GM23338 (cell line): ENCODE measurements at regions not wholly inside any gene's neighbourhood (a gene's known extent, or its start where the extent isn't known, plus 50 kb on each side); places are given as distances from the start of the nearest gene placed in this dataset.

Experiments
- ATAC-seq: fragments of 200-7000 bp; cut with Tn5 transposase; 3 replicates; pipeline ENCODE4 v1.9.1; 2020
- DNase-seq: peaks from one replicate; pipeline ENCODE4 v3.0.0-alpha.2; 2015; ENCODE audit warnings: low spot score
- H2AFZ ChIP-seq: fragments of 200-600 bp; sonication (generic); 2 replicates; pipeline ENCODE4 v1.8.0; 2016; ENCODE audit warnings: antibody characterized with exemption, mild to moderate bottlenecking, moderate library complexity
- H3F3A ChIP-seq: fragments of 200-600 bp; sonication (generic); replicated peaks from 2 replicates; pipeline ENCODE4 v1.8.0; 2017; ENCODE audit warnings: antibody characterized with exemption, mixed run types, low read depth
- H3K27ac ChIP-seq: fragments of 200-600 bp; sonication (generic); 2 replicates; pipeline ENCODE4 v1.6.1; 2016; ENCODE audit warnings: low read depth
- H3K27me3 ChIP-seq: fragments of 200-600 bp; sonication (generic); 2 replicates; pipeline ENCODE4 v1.8.0; 2016; ENCODE audit warnings: mild to moderate bottlenecking, mixed run types, moderate library complexity; ENCODE audit not compliant: insufficient read depth
- H3K36me3 ChIP-seq: fragments of 200-600 bp; sonication (generic); 2 replicates; pipeline ENCODE4 v1.8.0; 2016; ENCODE audit warnings: mild to moderate bottlenecking; ENCODE audit not compliant: insufficient read depth
- H3K4me1 ChIP-seq: fragments of 200-600 bp; sonication (generic); 2 replicates; pipeline ENCODE4 v1.8.0; 2016; ENCODE audit warnings: mild to moderate bottlenecking, moderate library complexity; ENCODE audit not compliant: insufficient read depth
- H3K4me2 ChIP-seq: fragments of 200-600 bp; sonication (generic); 2 replicates; pipeline ENCODE4 v1.7.1; 2017; ENCODE audit warnings: mixed run types
- H3K4me3 ChIP-seq: fragments of 200-600 bp; sonication (generic); 2 replicates; pipeline ENCODE4 v1.6.1; 2016; ENCODE audit warnings: mixed run types
- H3K79me2 ChIP-seq: fragments of 200-600 bp; sonication (generic); replicated peaks from 2 replicates; pipeline ENCODE4 v1.8.0; 2017; ENCODE audit warnings: mild to moderate bottlenecking; ENCODE audit not compliant: insufficient read depth
- H3K9me2 ChIP-seq: fragments of 200-600 bp; sonication (generic); 2 replicates; pipeline ENCODE4 v1.8.0; 2017; ENCODE audit not compliant: insufficient read depth
- H4K20me1 ChIP-seq: fragments of 200-600 bp; sonication (generic); replicated peaks from 2 replicates; pipeline ENCODE4 v1.8.0; 2017; ENCODE audit warnings: mild to moderate bottlenecking; ENCODE audit not compliant: insufficient read depth
- H3K27ac Mint-ChIP-seq: 2 replicates; pipeline ENCODE4 v1.8.0; 2020; ENCODE audit warnings: inconsistent platforms, mild to moderate bottlenecking, moderate library complexity, mixed read lengths
- H3K27me3 Mint-ChIP-seq: 3 replicates; pipeline ENCODE4 v1.8.0; 2022; ENCODE audit warnings: low read depth, mild to moderate bottlenecking, moderate library complexity, mixed read lengths, inconsistent platforms; ENCODE audit not compliant: insufficient read depth, poor library complexity
- H3K36me3 Mint-ChIP-seq: 3 replicates; pipeline ENCODE4 v1.8.0; 2021; ENCODE audit warnings: low read depth, mild to moderate bottlenecking, inconsistent platforms, moderate library complexity, mixed read lengths
- H3K4me1 Mint-ChIP-seq: 3 replicates; pipeline ENCODE4 v1.8.0; 2020; ENCODE audit warnings: mild to moderate bottlenecking, inconsistent platforms, mixed read lengths
- H3K4me3 Mint-ChIP-seq: 3 replicates; pipeline ENCODE4 v1.8.0; 2021; ENCODE audit warnings: moderate library complexity, mild to moderate bottlenecking, inconsistent platforms, mixed read lengths
- H3K9me3 Mint-ChIP-seq: 3 replicates; pipeline ENCODE4 v1.8.0; 2020; ENCODE audit warnings: moderate library complexity, mild to moderate bottlenecking, inconsistent platforms, mixed read lengths
- CREB1 ChIP-seq: fragments of 250-450 bp; sonication (Bioruptor Pico); IDR thresholded peaks from 2 replicates; pipeline ENCODE4 v1.5.0; 2020; ENCODE audit warnings: low read depth, mild to moderate bottlenecking, moderate library complexity
- EZH2phosphoT487 ChIP-seq: fragments of 200-600 bp; sonication (generic); IDR thresholded peaks from one replicate; pipeline ENCODE4 v1.8.1; 2018; ENCODE audit warnings: antibody characterized with exemption; ENCODE audit not compliant: unreplicated experiment
- NANOG ChIP-seq: IDR thresholded peaks from 2 replicates; pipeline ENCODE4 v1.6.1; 2016; ENCODE audit warnings: antibody characterized with exemption, borderline replicate concordance
- POLR2AphosphoS5 ChIP-seq: IDR thresholded peaks from 2 replicates; pipeline ENCODE4 v1.6.1; 2016; ENCODE audit warnings: antibody characterized with exemption, low read depth
- ZNF114 ChIP-seq: fragments of 250-450 bp; sonication (Bioruptor Pico); IDR thresholded peaks from 2 replicates; pipeline ENCODE4 v1.5.0; 2020; ENCODE audit warnings: mild to moderate bottlenecking, moderate library complexity
- TF ChIP-seq, protein P1 (sequence below): IDR thresholded peaks from one replicate; pipeline ENCODE4 v1.6.1; 2018; ENCODE audit warnings: antibody characterized with exemption; ENCODE audit not compliant: unreplicated experiment
- TF ChIP-seq, protein P2 (sequence below): fragments of 250-450 bp; sonication (Bioruptor Pico); IDR thresholded peaks from 2 replicates; pipeline ENCODE4 v1.5.0; 2020; ENCODE audit warnings: mild to moderate bottlenecking, moderate library complexity
- TF ChIP-seq, protein P3 (sequence below): IDR thresholded peaks from 2 replicates; pipeline ENCODE4 v1.6.1; 2016; ENCODE audit warnings: antibody characterized with exemption

- TF ChIP-seq, protein P1, sequence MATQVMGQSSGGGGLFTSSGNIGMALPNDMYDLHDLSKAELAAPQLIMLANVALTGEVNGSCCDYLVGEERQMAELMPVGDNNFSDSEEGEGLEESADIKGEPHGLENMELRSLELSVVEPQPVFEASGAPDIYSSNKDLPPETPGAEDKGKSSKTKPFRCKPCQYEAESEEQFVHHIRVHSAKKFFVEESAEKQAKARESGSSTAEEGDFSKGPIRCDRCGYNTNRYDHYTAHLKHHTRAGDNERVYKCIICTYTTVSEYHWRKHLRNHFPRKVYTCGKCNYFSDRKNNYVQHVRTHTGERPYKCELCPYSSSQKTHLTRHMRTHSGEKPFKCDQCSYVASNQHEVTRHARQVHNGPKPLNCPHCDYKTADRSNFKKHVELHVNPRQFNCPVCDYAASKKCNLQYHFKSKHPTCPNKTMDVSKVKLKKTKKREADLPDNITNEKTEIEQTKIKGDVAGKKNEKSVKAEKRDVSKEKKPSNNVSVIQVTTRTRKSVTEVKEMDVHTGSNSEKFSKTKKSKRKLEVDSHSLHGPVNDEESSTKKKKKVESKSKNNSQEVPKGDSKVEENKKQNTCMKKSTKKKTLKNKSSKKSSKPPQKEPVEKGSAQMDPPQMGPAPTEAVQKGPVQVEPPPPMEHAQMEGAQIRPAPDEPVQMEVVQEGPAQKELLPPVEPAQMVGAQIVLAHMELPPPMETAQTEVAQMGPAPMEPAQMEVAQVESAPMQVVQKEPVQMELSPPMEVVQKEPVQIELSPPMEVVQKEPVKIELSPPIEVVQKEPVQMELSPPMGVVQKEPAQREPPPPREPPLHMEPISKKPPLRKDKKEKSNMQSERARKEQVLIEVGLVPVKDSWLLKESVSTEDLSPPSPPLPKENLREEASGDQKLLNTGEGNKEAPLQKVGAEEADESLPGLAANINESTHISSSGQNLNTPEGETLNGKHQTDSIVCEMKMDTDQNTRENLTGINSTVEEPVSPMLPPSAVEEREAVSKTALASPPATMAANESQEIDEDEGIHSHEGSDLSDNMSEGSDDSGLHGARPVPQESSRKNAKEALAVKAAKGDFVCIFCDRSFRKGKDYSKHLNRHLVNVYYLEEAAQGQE: no peak
- TF ChIP-seq EZH2phosphoT487 (no peak), ZNF114 (no peak)
These were observed 172.2 kb downstream of the SH2D4B start (continued) for GRCh38 chr10:80709866-80710265.

DNA sequence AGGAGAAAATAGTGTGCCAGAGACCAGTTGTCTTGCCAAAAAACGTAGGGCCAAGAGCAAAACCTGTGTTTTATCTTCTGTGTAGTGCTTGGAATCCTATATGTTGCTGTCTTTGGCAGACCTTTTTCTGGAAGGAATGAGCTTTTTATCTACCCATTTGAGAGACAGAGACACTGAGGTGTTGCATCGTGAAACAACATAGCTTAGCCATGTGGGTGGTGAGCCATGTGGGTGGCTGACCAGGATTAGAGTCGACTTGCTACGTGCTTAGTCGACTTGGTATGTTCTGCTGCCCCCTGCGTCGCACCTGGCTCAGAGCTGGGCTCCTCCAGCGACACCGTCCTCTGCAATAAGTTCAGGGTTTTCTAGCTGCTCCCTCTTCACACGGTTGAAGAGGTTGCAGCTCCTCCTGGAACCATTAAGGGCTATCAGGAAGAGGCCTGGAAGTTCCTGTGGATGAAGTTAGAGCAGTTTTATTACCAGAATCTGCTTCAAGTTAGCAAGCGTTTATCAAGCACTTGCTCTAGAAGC lies 175.8 kb downstream of the SH2D4B start:
- Histone ChIP-seq H3K27me3 (no peaks in the 10 kb centered on the region), H3F3A (no peaks in the 10 kb centered on the region), H3K4me1 (no peaks in the 10 kb centered on the region), H3K4me2 (no peak overlapping the region), H4K20me1 (no peaks in the 10 kb centered on the region), H3K79me2 (no peaks in the 10 kb centered on the region), H3K4me3 (no peak overlapping the region), H3K36me3 (no peaks in the 10 kb centered on the region), H3K9me2 (no peaks in the 10 kb centered on the region; the same call in none of the 2 replicates), H2AFZ (0 out of 2 replicates have a peak overlapping the region, but pooled peaks have one; percentile 9), H3K27ac (no peak overlapping the region)
- ATAC-seq (peak; percentile 53; the same call in 2 of the 3 replicates), DNase-seq (peak; percentile 19)
- Mint-ChIP-seq H3K4me3 (no peak overlapping the region), H3K4me1 (no peaks in the 10 kb centered on the region), H3K36me3 (no peaks in the 10 kb centered on the region), H3K9me3 (no peaks in the 10 kb centered on the region), H3K27ac (no peak overlapping the region), H3K27me3 (peaks cover 14% of the 10 kb centered on the region)
- TF ChIP-seq CREB1 (no peak), ZNF114 (no peak), NANOG (no peak), POLR2AphosphoS5 (no peak)
- TF ChIP-seq, protein P2, sequence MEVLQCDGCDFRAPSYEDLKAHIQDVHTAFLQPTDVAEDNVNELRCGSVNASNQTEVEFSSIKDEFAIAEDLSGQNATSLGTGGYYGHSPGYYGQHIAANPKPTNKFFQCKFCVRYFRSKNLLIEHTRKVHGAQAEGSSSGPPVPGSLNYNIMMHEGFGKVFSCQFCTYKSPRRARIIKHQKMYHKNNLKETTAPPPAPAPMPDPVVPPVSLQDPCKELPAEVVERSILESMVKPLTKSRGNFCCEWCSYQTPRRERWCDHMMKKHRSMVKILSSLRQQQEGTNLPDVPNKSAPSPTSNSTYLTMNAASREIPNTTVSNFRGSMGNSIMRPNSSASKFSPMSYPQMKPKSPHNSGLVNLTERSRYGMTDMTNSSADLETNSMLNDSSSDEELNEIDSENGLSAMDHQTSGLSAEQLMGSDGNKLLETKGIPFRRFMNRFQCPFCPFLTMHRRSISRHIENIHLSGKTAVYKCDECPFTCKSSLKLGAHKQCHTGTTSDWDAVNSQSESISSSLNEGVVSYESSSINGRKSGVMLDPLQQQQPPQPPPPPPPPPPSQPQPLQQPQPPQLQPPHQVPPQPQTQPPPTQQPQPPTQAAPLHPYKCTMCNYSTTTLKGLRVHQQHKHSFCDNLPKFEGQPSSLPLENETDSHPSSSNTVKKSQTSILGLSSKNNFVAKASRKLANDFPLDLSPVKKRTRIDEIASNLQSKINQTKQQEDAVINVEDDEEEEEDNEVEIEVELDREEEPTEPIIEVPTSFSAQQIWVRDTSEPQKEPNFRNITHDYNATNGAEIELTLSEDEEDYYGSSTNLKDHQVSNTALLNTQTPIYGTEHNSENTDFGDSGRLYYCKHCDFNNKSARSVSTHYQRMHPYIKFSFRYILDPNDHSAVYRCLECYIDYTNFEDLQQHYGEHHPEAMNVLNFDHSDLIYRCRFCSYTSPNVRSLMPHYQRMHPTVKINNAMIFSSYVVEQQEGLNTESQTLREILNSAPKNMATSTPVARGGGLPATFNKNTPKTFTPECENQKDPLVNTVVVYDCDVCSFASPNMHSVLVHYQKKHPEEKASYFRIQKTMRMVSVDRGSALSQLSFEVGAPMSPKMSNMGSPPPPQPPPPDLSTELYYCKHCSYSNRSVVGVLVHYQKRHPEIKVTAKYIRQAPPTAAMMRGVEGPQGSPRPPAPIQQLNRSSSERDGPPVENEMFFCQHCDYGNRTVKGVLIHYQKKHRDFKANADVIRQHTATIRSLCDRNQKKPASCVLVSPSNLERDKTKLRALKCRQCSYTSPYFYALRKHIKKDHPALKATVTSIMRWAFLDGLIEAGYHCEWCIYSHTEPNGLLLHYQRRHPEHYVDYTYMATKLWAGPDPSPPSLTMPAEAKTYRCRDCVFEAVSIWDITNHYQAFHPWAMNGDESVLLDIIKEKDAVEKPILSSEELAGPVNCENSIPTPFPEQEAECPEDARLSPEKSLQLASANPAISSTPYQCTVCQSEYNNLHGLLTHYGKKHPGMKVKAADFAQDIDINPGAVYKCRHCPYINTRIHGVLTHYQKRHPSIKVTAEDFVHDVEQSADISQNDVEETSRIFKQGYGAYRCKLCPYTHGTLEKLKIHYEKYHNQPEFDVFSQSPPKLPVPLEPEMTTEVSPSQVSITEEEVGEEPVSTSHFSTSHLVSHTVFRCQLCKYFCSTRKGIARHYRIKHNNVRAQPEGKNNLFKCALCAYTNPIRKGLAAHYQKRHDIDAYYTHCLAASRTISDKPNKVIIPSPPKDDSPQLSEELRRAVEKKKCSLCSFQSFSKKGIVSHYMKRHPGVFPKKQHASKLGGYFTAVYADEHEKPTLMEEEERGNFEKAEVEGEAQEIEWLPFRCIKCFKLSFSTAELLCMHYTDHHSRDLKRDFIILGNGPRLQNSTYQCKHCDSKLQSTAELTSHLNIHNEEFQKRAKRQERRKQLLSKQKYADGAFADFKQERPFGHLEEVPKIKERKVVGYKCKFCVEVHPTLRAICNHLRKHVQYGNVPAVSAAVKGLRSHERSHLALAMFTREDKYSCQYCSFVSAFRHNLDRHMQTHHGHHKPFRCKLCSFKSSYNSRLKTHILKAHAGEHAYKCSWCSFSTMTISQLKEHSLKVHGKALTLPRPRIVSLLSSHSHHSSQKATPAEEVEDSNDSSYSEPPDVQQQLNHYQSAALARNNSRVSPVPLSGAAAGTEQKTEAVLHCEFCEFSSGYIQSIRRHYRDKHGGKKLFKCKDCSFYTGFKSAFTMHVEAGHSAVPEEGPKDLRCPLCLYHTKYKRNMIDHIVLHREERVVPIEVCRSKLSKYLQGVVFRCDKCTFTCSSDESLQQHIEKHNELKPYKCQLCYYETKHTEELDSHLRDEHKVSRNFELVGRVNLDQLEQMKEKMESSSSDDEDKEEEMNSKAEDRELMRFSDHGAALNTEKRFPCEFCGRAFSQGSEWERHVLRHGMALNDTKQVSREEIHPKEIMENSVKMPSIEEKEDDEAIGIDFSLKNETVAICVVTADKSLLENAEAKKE (CRISPR knock-in tag): no peak
- TF ChIP-seq, protein P3, sequence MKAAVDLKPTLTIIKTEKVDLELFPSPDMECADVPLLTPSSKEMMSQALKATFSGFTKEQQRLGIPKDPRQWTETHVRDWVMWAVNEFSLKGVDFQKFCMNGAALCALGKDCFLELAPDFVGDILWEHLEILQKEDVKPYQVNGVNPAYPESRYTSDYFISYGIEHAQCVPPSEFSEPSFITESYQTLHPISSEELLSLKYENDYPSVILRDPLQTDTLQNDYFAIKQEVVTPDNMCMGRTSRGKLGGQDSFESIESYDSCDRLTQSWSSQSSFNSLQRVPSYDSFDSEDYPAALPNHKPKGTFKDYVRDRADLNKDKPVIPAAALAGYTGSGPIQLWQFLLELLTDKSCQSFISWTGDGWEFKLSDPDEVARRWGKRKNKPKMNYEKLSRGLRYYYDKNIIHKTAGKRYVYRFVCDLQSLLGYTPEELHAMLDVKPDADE: no peak
